RWPE1 (cell line): ENCODE measurements at regions not wholly inside any gene's neighbourhood (a gene's known extent, or its start where the extent isn't known, plus 50 kb on each side); places are given as distances from the start of the nearest gene placed in this dataset.

Experiments
- CTCF ChIA-PET: fragments of 350-600 bp; sonication (Branson Sonifier 250); formaldehyde crosslinking; extraction: SDS; loops from one replicate; lab custom pipeline; 2021; lab: Yijun Ruan, JAX
- POLR2A ChIA-PET: fragments of 400-600 bp; formaldehyde crosslinking; extraction: SDS; loops from one replicate; lab custom pipeline; 2020; ENCODE audit warnings: antibody characterized with exemption; ENCODE audit not compliant: low non-redundant PET; lab: Yijun Ruan, JAX
- DNase-seq: peaks from one replicate; pipeline ENCODE4 v3.0.0; 2012; ENCODE audit warnings: low spot score
- H3K27ac ChIP-seq: fragments of 450-650 bp; 2 replicates; pipeline ENCODE4 v1.5.1; 2017
- CTCF ChIP-seq: fragments of 450-650 bp; conservative IDR thresholded peaks from 2 replicates; pipeline ENCODE4 v1.5.1; 2017; ENCODE audit warnings: low read depth, mild to moderate bottlenecking

- DNase-seq, result no peak
- ChIA-PET CTCF (no interaction called here), POLR2A (no interaction called here)
- TF ChIP-seq CTCF, result no peak
- H3K27ac ChIP-seq, result no peak overlapping the region
These were observed 51.1 kb upstream of the GRIK3 start for GRCh38 chr1:37085393-37085792.

GRCh38 chr1:37089750-37090149 is 55.4 kb upstream of the GRIK3 start:
- ChIA-PET POLR2A (no interaction called here), CTCF (interaction anchor here (0.8 kb wide), 1 partner anchor 472 kb away, joined by 3 read pairs; no protein-coding TSS in a partner anchor)
- H3K27ac ChIP-seq, result no peak overlapping the region
- DNase-seq, result no peak
- no peak for TF ChIP-seq CTCF

- POLR2A ChIA-PET, result no interaction called here
- no peak for TF ChIP-seq CTCF
These were observed 56.4 kb upstream of the GRIK3 start for GRCh38 chr1:37090671-37091070.

GRCh38 chr1:37092937-37093336 is 58.6 kb upstream of the GRIK3 start:
- no peak overlapping the region for H3K27ac ChIP-seq
- ChIA-PET CTCF (no interaction called here), POLR2A (no interaction called here)
- DNase-seq, result no peak
- no peak for TF ChIP-seq CTCF

More at GRCh38 chr1:37090671-37091070, 56.4 kb upstream of the GRIK3 start:
- no peak for DNase-seq
- no peak overlapping the region for H3K27ac ChIP-seq
- CTCF ChIA-PET, result no interaction called here

GRCh38 chr1:37094302-37094701 is 60.0 kb upstream of the GRIK3 start:
- no peak overlapping the region for H3K27ac ChIP-seq
- CTCF ChIA-PET, result no interaction called here
- TF ChIP-seq CTCF, result no peak
- POLR2A ChIA-PET, result no interaction called here
- no peak for DNase-seq

DNA sequence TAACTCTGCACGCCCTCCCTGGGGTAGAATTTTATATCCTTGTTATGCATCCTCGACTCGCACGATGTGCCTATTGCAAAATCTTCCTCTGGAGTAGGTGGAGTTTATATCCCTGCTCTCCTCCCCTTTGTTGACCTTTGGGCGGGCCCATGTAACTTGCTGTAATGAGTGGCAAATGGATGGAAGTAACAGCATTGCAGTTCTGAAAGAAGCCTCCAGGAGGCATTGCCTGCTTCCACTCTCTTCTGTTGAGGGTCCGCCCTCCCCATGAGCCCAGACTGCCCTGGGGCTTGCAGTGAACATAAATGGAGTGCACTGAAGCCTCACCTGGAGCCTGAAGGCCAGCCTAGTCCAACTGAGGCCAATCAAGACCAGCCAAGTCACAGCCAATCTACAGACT is 62.2 kb upstream of the GRIK3 start:
- TF ChIP-seq CTCF, result no peak
- POLR2A ChIA-PET, result no interaction called here
- DNase-seq, result no peak
- CTCF ChIA-PET, result no interaction called here
- no peak overlapping the region for H3K27ac ChIP-seq

DNA sequence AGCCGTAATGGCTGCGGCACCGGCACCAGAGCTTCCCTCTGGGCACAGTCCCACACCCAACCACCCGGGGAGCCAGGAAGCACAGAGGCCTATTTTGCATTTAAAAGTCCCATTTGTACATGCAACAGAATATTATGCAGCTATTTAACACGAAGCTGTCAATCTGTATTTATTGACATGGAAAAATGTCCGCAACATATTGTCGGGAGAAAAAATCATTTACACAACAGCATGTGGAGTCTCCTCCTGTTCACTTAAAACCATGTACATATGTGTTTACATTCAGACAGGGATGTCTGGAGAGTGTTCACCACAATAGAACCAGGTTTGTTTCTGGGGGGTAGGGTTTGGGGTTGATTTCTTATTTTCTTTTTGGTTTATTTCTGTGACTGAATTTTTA is 63.4 kb upstream of the GRIK3 start:
- no peak overlapping the region for H3K27ac ChIP-seq
- POLR2A ChIA-PET, result no interaction called here
- CTCF ChIA-PET, result no interaction called here
- no peak for TF ChIP-seq CTCF
- DNase-seq, result no peak
